Kidney glomerular epithelial cell (primary cell): ENCODE measurements at regions not wholly inside any gene's neighbourhood (a gene's known extent, or its start where the extent isn't known, plus 50 kb on each side); places are given as distances from the start of the nearest gene placed in this dataset.
A peak's percentile ranks its signal among the peaks of the same experiment; 100 is the strongest.

ENCODE experiments used
- DNase-seq: peaks from one replicate; lab custom pipeline; 2025; lab: John Stamatoyannopoulos, UW

- DNase-seq, result no peak
Observed at GRCh38 chr20:17816804-17817587, 117.2 kb downstream of the BANF2 start.

- no peak for DNase-seq
Observed at GRCh38 chr20:17811628-17811965, 111.8 kb downstream of the BANF2 start.

GRCh38 chr20:17810847-17811627 lies 111.3 kb downstream of the BANF2 start:
- DNase-seq, result no peak

- no peak for DNase-seq
Observed at GRCh38 chr20:17810062-17810631, 110.4 kb downstream of the BANF2 start.

- DNase-seq, result no peak
Observed at GRCh38 chr20:17809362-17810061, 109.7 kb downstream of the BANF2 start.

- DNase-seq, result no peak
Observed at GRCh38 chr20:17808782-17809181, 109.0 kb downstream of the BANF2 start.

GRCh38 chr20:17808357-17808756 lies 108.6 kb downstream of the BANF2 start:
- DNase-seq, result no peak

- no peak for DNase-seq
Observed at GRCh38 chr20:17807651-17808050, 107.9 kb downstream of the BANF2 start.

- peak; percentile 33 for DNase-seq
Observed at GRCh38 chr20:17806739-17807441, 107.1 kb downstream of the BANF2 start.

- DNase-seq, result no peak
Observed at GRCh38 chr20:17806107-17806506, 106.3 kb downstream of the BANF2 start.

GRCh38 chr20:17803765-17804164 lies 104.0 kb downstream of the BANF2 start:
- DNase-seq, result no peak

- DNase-seq, result no peak
Observed at GRCh38 chr20:17799575-17800227, 99.9 kb downstream of the BANF2 start.

- DNase-seq, result no peak
Observed at GRCh38 chr20:17798601-17799000, 98.8 kb downstream of the BANF2 start.

- DNase-seq, result no peak
Observed at GRCh38 chr20:17797579-17797978, 97.8 kb downstream of the BANF2 start.

- DNase-seq, result no peak
Observed at GRCh38 chr20:17797161-17797560, 97.4 kb downstream of the BANF2 start.

GRCh38 chr20:17796091-17796563 lies 96.4 kb downstream of the BANF2 start:
- no peak for DNase-seq

GRCh38 chr20:17795501-17796071 lies 95.8 kb downstream of the BANF2 start:
- DNase-seq, result no peak

GRCh38 chr20:17795003-17795402 lies 95.2 kb downstream of the BANF2 start:
- DNase-seq, result no peak

GRCh38 chr20:17794400-17794799 lies 94.6 kb downstream of the BANF2 start:
- DNase-seq, result no peak

GRCh38 chr20:17793986-17794385 lies 94.2 kb downstream of the BANF2 start:
- DNase-seq, result no peak

- no peak for DNase-seq
Observed at GRCh38 chr20:17790296-17790695, 90.5 kb downstream of the BANF2 start.
